ENCODE measurements at regions not wholly inside any gene's neighbourhood (a gene's known extent, or its start where the extent isn't known, plus 50 kb on each side); places are given as distances from the start of the nearest gene placed in this dataset.

DNA sequence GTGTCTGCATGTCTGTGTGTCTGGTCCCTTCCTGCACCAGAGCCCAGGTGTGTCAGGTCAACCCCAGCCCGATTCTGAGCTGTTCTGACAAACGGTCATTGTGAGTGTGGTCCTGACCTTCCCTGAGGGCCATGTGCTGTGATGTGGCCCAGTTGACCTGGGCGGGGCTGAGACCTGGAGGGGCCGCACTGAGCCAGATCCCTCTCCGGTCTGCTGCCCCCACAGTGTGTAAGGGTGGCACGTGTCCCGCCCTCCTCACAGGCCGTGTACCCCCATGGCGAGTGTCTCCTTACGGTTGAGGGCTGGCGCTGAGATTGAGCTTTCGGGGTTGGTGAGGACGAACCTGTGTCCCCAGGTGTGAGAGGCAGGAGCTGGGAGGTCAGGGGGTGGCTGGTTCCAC, 136.5 kb downstream of the MRPL36 start:
- no peaks in the 10 kb centered on the region for H3K36me3 ChIP-seq (ENCODE audit: control insufficient read depth in 3 of 3, insufficient read depth in 3 of 3, low read length in 3 of 3)
- no peak overlapping the region for H3K4me3 ChIP-seq (ENCODE audit: low read length in 3 of 3)
- no peaks in the 10 kb centered on the region for H3K9me3 ChIP-seq (ENCODE audit: control insufficient read depth in 3 of 3, low read length in 3 of 3)
- H3K4me1 ChIP-seq (ENCODE audit: control insufficient read depth in 3 of 3, insufficient read depth in 3 of 3, low read length in 3 of 3), result peaks cover 0 to 3% (median 2%) of the 10 kb centered on the region in 3 donors
- H3K27me3 ChIP-seq (ENCODE audit: control insufficient read depth in 3 of 3, insufficient read depth in 3 of 3, low read length in 3 of 3), result peaks cover 56 to 74% (median 59%) of the 10 kb centered on the region in 3 donors
- H3K9ac ChIP-seq (ENCODE audit: low read depth in 1 of 3, low read length in 3 of 3), result no peak overlapping the region
- H3K27ac ChIP-seq (ENCODE audit: low read depth, low read length), result no peak overlapping the region

DNA sequence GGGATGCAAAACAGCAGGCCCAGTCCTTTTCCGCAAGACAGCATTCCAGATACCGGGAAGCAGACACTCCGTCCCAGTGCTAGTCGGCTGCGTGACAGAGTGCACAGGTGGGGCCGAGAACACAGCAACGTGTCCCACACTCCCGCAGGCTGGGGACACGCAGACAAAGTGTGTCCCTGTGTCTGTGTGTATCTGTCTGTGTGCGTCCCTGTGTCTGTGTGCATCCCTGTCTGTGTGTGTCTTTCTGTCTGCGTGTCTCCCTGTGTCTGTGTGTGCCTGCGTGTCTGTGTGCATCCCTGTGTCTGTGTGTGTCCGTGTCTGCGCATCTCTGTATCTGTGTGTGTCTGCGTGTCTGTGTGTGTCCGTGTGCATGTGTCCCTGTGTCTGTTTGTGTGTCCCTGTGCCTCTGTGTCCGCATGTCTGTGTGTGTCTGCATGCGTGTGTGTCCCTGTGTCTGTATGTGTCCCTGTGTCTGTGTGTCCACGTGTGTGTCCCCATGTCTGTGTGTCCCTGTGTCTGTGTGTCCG, 137.0 kb downstream of the MRPL36 start:
- Histone ChIP-seq H3K27ac (ENCODE audit: low read depth, low read length) (no peak overlapping the region), H3K27me3 (ENCODE audit: control insufficient read depth in 3 of 3, insufficient read depth in 3 of 3, low read length in 3 of 3) (peaks cover 51 to 72% (median 57%) of the 10 kb centered on the region in 3 donors), H3K4me1 (ENCODE audit: control insufficient read depth in 3 of 3, insufficient read depth in 3 of 3, low read length in 3 of 3) (peaks cover 0 to 2% (median under 1%) of the 10 kb centered on the region in 3 donors), H3K4me3 (ENCODE audit: low read length in 3 of 3) (no peak overlapping the region), H3K9me3 (ENCODE audit: control insufficient read depth in 3 of 3, low read length in 3 of 3) (no peaks in the 10 kb centered on the region), H3K36me3 (ENCODE audit: control insufficient read depth in 3 of 3, insufficient read depth in 3 of 3, low read length in 3 of 3) (no peaks in the 10 kb centered on the region), H3K9ac (ENCODE audit: low read depth in 1 of 3, low read length in 3 of 3) (no peak overlapping the region)

GRCh38 chr5:1661831-1662558, 137.6 kb downstream of the MRPL36 start:
- Histone ChIP-seq H3K27me3 (ENCODE audit: control insufficient read depth in 3 of 3, insufficient read depth in 3 of 3, low read length in 3 of 3) (peaks cover 55 to 75% (median 61%) of the 10 kb centered on the region in 3 donors), H3K27ac (ENCODE audit: low read depth, low read length) (no peak overlapping the region), H3K9me3 (ENCODE audit: control insufficient read depth in 3 of 3, low read length in 3 of 3) (no peaks in the 10 kb centered on the region), H3K9ac (ENCODE audit: low read depth in 1 of 3, low read length in 3 of 3) (no peak overlapping the region), H3K36me3 (ENCODE audit: control insufficient read depth in 3 of 3, insufficient read depth in 3 of 3, low read length in 3 of 3) (no peaks in the 10 kb centered on the region), H3K4me3 (ENCODE audit: low read length in 3 of 3) (no peak overlapping the region), H3K4me1 (ENCODE audit: control insufficient read depth in 3 of 3, insufficient read depth in 3 of 3, low read length in 3 of 3) (peaks cover 0 to 2% (median 0%) of the 10 kb centered on the region in 3 donors)

GRCh38 chr5:1661311-1661710, 137.6 kb upstream of the LPCAT1 start:
- Histone ChIP-seq H3K36me3 (ENCODE audit: control insufficient read depth in 3 of 3, insufficient read depth in 3 of 3, low read length in 3 of 3) (no peaks in the 10 kb centered on the region), H3K9me3 (ENCODE audit: control insufficient read depth in 3 of 3, low read length in 3 of 3) (no peaks in the 10 kb centered on the region), H3K4me1 (ENCODE audit: control insufficient read depth in 3 of 3, insufficient read depth in 3 of 3, low read length in 3 of 3) (no peaks in the 10 kb centered on the region), H3K4me3 (ENCODE audit: low read length in 3 of 3) (no peak overlapping the region), H3K9ac (ENCODE audit: low read depth in 1 of 3, low read length in 3 of 3) (no peak overlapping the region), H3K27me3 (ENCODE audit: control insufficient read depth in 3 of 3, insufficient read depth in 3 of 3, low read length in 3 of 3) (peaks cover 54 to 69% (median 61%) of the 10 kb centered on the region in 3 donors), H3K27ac (ENCODE audit: low read depth, low read length) (no peak overlapping the region)

DNA sequence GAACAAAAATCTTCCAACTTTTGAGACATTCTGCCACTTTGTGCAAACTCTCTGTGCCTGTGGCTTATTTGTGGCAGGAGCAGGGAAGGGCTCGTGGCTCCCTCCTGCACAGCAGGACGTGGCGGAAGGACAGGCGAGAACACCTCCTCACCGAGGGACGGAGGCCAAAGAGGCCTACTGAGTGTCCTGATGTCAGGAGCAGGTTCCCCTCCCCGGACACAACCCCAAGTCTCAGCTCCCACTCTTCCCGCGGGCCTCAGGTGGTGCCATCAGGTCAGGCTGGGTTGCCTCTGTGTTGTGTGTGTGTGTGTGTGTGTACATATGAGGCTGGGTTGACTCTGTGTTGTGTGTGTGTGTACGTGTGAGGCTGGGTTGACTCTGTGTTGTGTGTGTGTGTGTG, 136.8 kb upstream of the LPCAT1 start:
- Histone ChIP-seq H3K4me1 (ENCODE audit: control insufficient read depth in 3 of 3, insufficient read depth in 3 of 3, low read length in 3 of 3) (no peaks in the 10 kb centered on the region), H3K9ac (ENCODE audit: low read depth in 1 of 3, low read length in 3 of 3) (no peak overlapping the region), H3K9me3 (ENCODE audit: control insufficient read depth in 3 of 3, low read length in 3 of 3) (no peaks in the 10 kb centered on the region), H3K4me3 (ENCODE audit: low read length in 3 of 3) (no peak overlapping the region), H3K27ac (ENCODE audit: low read depth, low read length) (no peak overlapping the region), H3K36me3 (ENCODE audit: control insufficient read depth in 3 of 3, insufficient read depth in 3 of 3, low read length in 3 of 3) (no peaks in the 10 kb centered on the region), H3K27me3 (ENCODE audit: control insufficient read depth in 3 of 3, insufficient read depth in 3 of 3, low read length in 3 of 3) (peaks cover 52 to 64% (median 56%) of the 10 kb centered on the region in 3 donors)

- no peak overlapping the region for H3K9ac ChIP-seq (ENCODE audit: low read depth in 1 of 3, low read length in 3 of 3)
- no peaks in the 10 kb centered on the region for H3K36me3 ChIP-seq (ENCODE audit: control insufficient read depth in 3 of 3, insufficient read depth in 3 of 3, low read length in 3 of 3)
- no peaks in the 10 kb centered on the region for H3K4me1 ChIP-seq (ENCODE audit: control insufficient read depth in 3 of 3, insufficient read depth in 3 of 3, low read length in 3 of 3)
- no peak overlapping the region for H3K27ac ChIP-seq (ENCODE audit: low read depth, low read length)
- H3K4me3 ChIP-seq (ENCODE audit: low read length in 3 of 3), result no peak overlapping the region
- no peaks in the 10 kb centered on the region for H3K9me3 ChIP-seq (ENCODE audit: control insufficient read depth in 3 of 3, low read length in 3 of 3)
- peaks cover 51 to 64% (median 56%) of the 10 kb centered on the region in 3 donors for H3K27me3 ChIP-seq (ENCODE audit: control insufficient read depth in 3 of 3, insufficient read depth in 3 of 3, low read length in 3 of 3)
Measured at GRCh38 chr5:1660001-1660400, 136.2 kb upstream of the LPCAT1 start.

DNA sequence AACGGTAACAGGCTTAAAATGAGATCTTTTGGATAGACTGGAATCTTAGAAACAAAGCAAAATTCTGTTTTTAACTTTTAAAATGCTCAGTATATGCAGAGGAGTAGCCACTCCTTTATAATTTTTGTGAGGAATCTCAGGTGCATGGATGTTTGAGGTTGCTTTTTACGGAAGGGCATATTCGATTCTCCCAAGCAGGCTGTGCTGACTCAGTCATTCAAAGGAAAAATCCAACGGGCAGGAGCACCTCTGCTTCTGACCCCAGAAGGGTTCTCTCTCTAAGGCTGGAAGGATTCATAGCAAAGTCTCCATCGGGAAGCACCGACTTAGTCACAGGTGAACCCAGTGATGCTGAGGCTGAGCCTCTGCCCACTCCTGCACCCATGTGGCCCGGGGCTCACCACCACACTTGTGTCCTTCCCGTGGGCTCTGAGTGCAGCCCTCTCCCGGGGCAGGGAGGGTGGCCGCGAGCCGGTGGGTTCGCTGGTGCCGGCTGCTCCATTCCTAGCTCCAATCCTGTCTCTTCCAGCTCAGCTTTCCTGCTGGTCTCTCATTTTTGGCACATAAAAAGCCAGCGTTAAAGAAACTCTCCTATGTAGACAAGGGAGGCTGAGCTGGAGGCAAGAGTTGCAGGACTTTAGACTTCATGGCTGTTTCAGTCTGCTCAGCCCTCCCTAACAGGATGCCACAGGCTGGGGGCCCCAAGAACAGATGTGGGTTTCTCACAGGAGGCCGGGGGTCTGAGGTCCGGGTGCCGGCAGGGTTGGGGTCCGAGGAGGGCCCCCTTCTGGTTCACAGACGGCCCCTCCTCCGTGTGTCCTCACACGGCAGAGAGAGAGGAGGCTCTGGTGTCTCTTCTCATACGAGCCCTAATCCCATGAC, 135.6 kb upstream of the LPCAT1 start:
- H3K4me1 ChIP-seq (ENCODE audit: control insufficient read depth in 3 of 3, insufficient read depth in 3 of 3, low read length in 3 of 3), result no peaks in the 10 kb centered on the region
- H3K36me3 ChIP-seq (ENCODE audit: control insufficient read depth in 3 of 3, insufficient read depth in 3 of 3, low read length in 3 of 3), result no peaks in the 10 kb centered on the region
- H3K4me3 ChIP-seq (ENCODE audit: low read length in 3 of 3), result no peak overlapping the region
- no peak overlapping the region for H3K27ac ChIP-seq (ENCODE audit: low read depth, low read length)
- H3K9ac ChIP-seq (ENCODE audit: low read depth in 1 of 3, low read length in 3 of 3), result no peak overlapping the region
- H3K9me3 ChIP-seq (ENCODE audit: control insufficient read depth in 3 of 3, low read length in 3 of 3), result no peaks in the 10 kb centered on the region
- peaks cover 50 to 66% (median 53%) of the 10 kb centered on the region in 3 donors for H3K27me3 ChIP-seq (ENCODE audit: control insufficient read depth in 3 of 3, insufficient read depth in 3 of 3, low read length in 3 of 3)

- no peak overlapping the region for H3K4me3 ChIP-seq (ENCODE audit: low read length in 3 of 3)
- H3K9me3 ChIP-seq (ENCODE audit: control insufficient read depth in 3 of 3, low read length in 3 of 3), result no peaks in the 10 kb centered on the region
- no peak overlapping the region for H3K27ac ChIP-seq (ENCODE audit: low read depth, low read length)
- H3K36me3 ChIP-seq (ENCODE audit: control insufficient read depth in 3 of 3, insufficient read depth in 3 of 3, low read length in 3 of 3), result no peaks in the 10 kb centered on the region
- no peak overlapping the region for H3K9ac ChIP-seq (ENCODE audit: low read depth in 1 of 3, low read length in 3 of 3)
- no peaks in the 10 kb centered on the region for H3K4me1 ChIP-seq (ENCODE audit: control insufficient read depth in 3 of 3, insufficient read depth in 3 of 3, low read length in 3 of 3)
- peaks cover 53 to 69% (median 57%) of the 10 kb centered on the region in 3 donors for H3K27me3 ChIP-seq (ENCODE audit: control insufficient read depth in 3 of 3, insufficient read depth in 3 of 3, low read length in 3 of 3)
Measured at GRCh38 chr5:1658665-1659064, 134.9 kb upstream of the LPCAT1 start.

DNA sequence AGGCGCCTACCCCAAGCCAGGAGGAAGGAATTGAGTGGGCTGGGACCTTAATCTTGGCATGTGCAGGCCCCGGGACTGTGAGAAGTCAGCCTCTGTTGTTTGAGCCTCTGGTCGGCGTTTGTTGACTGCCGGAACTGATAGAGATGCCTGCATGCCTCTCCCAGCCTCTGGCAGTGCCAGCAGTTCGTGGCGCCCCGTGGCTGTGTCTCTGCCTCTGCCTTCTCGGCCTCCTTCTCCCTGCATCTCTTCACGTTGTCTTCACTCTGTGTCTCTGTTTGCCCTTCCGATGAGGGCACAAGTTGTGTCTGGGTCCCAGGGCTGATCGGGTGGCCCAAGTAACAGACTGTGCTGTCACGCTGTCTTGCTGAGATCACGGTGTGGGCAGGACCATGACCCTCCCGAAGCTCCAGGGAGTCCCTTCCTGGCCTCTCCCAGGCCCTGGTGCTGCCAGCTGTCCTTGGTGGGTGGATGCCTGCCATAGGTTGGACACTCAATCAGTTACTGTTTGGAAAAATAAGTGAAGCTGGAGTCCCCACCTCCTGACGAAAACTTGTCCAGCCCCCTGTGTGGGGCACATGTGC, 133.5 kb upstream of the LPCAT1 start:
- Histone ChIP-seq H3K4me3 (ENCODE audit: low read length in 3 of 3) (no peak overlapping the region), H3K27me3 (ENCODE audit: control insufficient read depth in 3 of 3, insufficient read depth in 3 of 3, low read length in 3 of 3) (peaks cover 54 to 71% (median 65%) of the 10 kb centered on the region in 3 donors), H3K9me3 (ENCODE audit: control insufficient read depth in 3 of 3, low read length in 3 of 3) (no peaks in the 10 kb centered on the region), H3K9ac (ENCODE audit: low read depth in 1 of 3, low read length in 3 of 3) (no peak overlapping the region), H3K27ac (ENCODE audit: low read depth, low read length) (no peak overlapping the region), H3K36me3 (ENCODE audit: control insufficient read depth in 3 of 3, insufficient read depth in 3 of 3, low read length in 3 of 3) (no peaks in the 10 kb centered on the region), H3K4me1 (ENCODE audit: control insufficient read depth in 3 of 3, insufficient read depth in 3 of 3, low read length in 3 of 3) (peaks cover 0 to 4% (median 0%) of the 10 kb centered on the region in 3 donors)

Data from skeletal muscle tissue (tissue), 3 donors.